ENCODE measurements at regions not wholly inside any gene's neighbourhood (a gene's known extent, or its start where the extent isn't known, plus 50 kb on each side); places are given as distances from the start of the nearest gene placed in this dataset.

GRCh38 chr2:65960953-65961352 is 474.0 kb upstream of the MEIS1 start (continued):
- TF ChIP-seq, protein P1, sequence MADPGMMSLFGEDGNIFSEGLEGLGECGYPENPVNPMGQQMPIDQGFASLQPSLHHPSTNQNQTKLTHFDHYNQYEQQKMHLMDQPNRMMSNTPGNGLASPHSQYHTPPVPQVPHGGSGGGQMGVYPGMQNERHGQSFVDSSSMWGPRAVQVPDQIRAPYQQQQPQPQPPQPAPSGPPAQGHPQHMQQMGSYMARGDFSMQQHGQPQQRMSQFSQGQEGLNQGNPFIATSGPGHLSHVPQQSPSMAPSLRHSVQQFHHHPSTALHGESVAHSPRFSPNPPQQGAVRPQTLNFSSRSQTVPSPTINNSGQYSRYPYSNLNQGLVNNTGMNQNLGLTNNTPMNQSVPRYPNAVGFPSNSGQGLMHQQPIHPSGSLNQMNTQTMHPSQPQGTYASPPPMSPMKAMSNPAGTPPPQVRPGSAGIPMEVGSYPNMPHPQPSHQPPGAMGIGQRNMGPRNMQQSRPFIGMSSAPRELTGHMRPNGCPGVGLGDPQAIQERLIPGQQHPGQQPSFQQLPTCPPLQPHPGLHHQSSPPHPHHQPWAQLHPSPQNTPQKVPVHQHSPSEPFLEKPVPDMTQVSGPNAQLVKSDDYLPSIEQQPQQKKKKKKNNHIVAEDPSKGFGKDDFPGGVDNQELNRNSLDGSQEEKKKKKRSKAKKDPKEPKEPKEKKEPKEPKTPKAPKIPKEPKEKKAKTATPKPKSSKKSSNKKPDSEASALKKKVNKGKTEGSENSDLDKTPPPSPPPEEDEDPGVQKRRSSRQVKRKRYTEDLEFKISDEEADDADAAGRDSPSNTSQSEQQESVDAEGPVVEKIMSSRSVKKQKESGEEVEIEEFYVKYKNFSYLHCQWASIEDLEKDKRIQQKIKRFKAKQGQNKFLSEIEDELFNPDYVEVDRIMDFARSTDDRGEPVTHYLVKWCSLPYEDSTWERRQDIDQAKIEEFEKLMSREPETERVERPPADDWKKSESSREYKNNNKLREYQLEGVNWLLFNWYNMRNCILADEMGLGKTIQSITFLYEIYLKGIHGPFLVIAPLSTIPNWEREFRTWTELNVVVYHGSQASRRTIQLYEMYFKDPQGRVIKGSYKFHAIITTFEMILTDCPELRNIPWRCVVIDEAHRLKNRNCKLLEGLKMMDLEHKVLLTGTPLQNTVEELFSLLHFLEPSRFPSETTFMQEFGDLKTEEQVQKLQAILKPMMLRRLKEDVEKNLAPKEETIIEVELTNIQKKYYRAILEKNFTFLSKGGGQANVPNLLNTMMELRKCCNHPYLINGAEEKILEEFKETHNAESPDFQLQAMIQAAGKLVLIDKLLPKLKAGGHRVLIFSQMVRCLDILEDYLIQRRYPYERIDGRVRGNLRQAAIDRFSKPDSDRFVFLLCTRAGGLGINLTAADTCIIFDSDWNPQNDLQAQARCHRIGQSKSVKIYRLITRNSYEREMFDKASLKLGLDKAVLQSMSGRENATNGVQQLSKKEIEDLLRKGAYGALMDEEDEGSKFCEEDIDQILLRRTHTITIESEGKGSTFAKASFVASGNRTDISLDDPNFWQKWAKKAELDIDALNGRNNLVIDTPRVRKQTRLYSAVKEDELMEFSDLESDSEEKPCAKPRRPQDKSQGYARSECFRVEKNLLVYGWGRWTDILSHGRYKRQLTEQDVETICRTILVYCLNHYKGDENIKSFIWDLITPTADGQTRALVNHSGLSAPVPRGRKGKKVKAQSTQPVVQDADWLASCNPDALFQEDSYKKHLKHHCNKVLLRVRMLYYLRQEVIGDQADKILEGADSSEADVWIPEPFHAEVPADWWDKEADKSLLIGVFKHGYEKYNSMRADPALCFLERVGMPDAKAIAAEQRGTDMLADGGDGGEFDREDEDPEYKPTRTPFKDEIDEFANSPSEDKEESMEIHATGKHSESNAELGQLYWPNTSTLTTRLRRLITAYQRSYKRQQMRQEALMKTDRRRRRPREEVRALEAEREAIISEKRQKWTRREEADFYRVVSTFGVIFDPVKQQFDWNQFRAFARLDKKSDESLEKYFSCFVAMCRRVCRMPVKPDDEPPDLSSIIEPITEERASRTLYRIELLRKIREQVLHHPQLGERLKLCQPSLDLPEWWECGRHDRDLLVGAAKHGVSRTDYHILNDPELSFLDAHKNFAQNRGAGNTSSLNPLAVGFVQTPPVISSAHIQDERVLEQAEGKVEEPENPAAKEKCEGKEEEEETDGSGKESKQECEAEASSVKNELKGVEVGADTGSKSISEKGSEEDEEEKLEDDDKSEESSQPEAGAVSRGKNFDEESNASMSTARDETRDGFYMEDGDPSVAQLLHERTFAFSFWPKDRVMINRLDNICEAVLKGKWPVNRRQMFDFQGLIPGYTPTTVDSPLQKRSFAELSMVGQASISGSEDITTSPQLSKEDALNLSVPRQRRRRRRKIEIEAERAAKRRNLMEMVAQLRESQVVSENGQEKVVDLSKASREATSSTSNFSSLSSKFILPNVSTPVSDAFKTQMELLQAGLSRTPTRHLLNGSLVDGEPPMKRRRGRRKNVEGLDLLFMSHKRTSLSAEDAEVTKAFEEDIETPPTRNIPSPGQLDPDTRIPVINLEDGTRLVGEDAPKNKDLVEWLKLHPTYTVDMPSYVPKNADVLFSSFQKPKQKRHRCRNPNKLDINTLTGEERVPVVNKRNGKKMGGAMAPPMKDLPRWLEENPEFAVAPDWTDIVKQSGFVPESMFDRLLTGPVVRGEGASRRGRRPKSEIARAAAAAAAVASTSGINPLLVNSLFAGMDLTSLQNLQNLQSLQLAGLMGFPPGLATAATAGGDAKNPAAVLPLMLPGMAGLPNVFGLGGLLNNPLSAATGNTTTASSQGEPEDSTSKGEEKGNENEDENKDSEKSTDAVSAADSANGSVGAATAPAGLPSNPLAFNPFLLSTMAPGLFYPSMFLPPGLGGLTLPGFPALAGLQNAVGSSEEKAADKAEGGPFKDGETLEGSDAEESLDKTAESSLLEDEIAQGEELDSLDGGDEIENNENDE (IDR thresholded peaks at IDR 0.05; ENCODE audit: insufficient replicate concordance, low read length), result no peak
- TF ChIP-seq RFX5 (IDR thresholded peaks at IDR 0.05; ENCODE audit: borderline replicate concordance, low read depth, low read length) (no peak), EZH2 (IDR thresholded peaks at IDR 0.05; ENCODE audit: low read depth, low read length, severe bottlenecking) (no peak), TBP (IDR thresholded peaks at IDR 0.05; ENCODE audit: low read depth, low read length) (no peak), CBX5 (IDR thresholded peaks at IDR 0.05; ENCODE audit: low read depth, low read length) (no peak)
- TF ChIP-seq, protein P2, sequence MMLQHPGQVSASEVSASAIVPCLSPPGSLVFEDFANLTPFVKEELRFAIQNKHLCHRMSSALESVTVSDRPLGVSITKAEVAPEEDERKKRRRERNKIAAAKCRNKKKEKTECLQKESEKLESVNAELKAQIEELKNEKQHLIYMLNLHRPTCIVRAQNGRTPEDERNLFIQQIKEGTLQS (IDR thresholded peaks at IDR 0.05; ENCODE audit: insufficient read depth, low read depth, low read length), result no peak
- TF ChIP-seq, protein P3, sequence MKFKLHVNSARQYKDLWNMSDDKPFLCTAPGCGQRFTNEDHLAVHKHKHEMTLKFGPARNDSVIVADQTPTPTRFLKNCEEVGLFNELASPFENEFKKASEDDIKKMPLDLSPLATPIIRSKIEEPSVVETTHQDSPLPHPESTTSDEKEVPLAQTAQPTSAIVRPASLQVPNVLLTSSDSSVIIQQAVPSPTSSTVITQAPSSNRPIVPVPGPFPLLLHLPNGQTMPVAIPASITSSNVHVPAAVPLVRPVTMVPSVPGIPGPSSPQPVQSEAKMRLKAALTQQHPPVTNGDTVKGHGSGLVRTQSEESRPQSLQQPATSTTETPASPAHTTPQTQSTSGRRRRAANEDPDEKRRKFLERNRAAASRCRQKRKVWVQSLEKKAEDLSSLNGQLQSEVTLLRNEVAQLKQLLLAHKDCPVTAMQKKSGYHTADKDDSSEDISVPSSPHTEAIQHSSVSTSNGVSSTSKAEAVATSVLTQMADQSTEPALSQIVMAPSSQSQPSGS (IDR thresholded peaks at IDR 0.05; ENCODE audit: low read length), result no peak
